ENCODE measurements at regions not wholly inside any gene's neighbourhood (a gene's known extent, or its start where the extent isn't known, plus 50 kb on each side); places are given as distances from the start of the nearest gene placed in this dataset.

- no peak for TF ChIP-seq SP2 (IDR thresholded peaks at IDR 0.05; ENCODE audit: low read length)
Observed at GRCh38 chr19:30752201-30752600, 380.0 kb downstream of the ZNF536 start (continued).
